ENCODE measurements at regions not wholly inside any gene's neighbourhood (a gene's known extent, or its start where the extent isn't known, plus 50 kb on each side); places are given as distances from the start of the nearest gene placed in this dataset.

- Mint-ChIP-seq H3K27me3 (ENCODE audit: low read depth) (no peaks in the 10 kb centered on the region), H3K27ac (no peak overlapping the region), H3K4me3 (no peak overlapping the region), H3K9me3 (peaks cover 18% of the 10 kb centered on the region), H3K36me3 (no peaks in the 10 kb centered on the region), H3K4me1 (no peaks in the 10 kb centered on the region)
- TF ChIP-seq NR2C2 (CRISPR knock-in tag; IDR thresholded peaks at IDR 0.05) (no peak), KAT7 (CRISPR knock-in tag; IDR thresholded peaks at IDR 0.05; ENCODE audit: borderline replicate concordance) (no peak), JUN (CRISPR knock-in tag; IDR thresholded peaks at IDR 0.05) (no peak), MLX (CRISPR knock-in tag; IDR thresholded peaks at IDR 0.05) (no peak), ZNF671 (CRISPR knock-in tag; IDR thresholded peaks at IDR 0.05) (no peak), OVOL2 (CRISPR knock-in tag; IDR thresholded peaks at IDR 0.05; ENCODE audit: borderline replicate concordance) (no peak), CBFB (CRISPR knock-in tag; IDR thresholded peaks at IDR 0.05; ENCODE audit: low read depth) (no peak), USF1 (CRISPR knock-in tag; IDR thresholded peaks at IDR 0.05) (no peak)
- CTCF ChIA-PET: no interaction called here
- ATAC-seq: no peak
- DNase-seq (ENCODE audit: low spot score): no peak
- POLR2A ChIA-PET: no interaction called here
Observed at GRCh38 chr12:24469089-24469488, 479.8 kb downstream of the BCAT1 start.

- Mint-ChIP-seq H3K4me1 (no peaks in the 10 kb centered on the region), H3K27ac (no peak overlapping the region), H3K36me3 (no peaks in the 10 kb centered on the region), H3K27me3 (ENCODE audit: low read depth) (no peaks in the 10 kb centered on the region), H3K4me3 (no peak overlapping the region), H3K9me3 (peaks cover 18% of the 10 kb centered on the region)
- ChIA-PET CTCF (no interaction called here), POLR2A (interaction anchor here (0.8 kb wide), 1 partner anchor 8 kb away, joined by 3 read pairs; no protein-coding TSS in a partner anchor)
- TF ChIP-seq ZNF138 (CRISPR knock-in tag; conservative IDR thresholded peaks at IDR 0.05) (no peak), TEAD4 (CRISPR knock-in tag; IDR thresholded peaks at IDR 0.05) (no peak), NFYB (CRISPR knock-in tag; conservative IDR thresholded peaks at IDR 0.05; ENCODE audit: low read depth) (no peak), SMAD3 (CRISPR knock-in tag; IDR thresholded peaks at IDR 0.05; ENCODE audit: borderline replicate concordance) (no peak), ZNF532 (CRISPR knock-in tag; IDR thresholded peaks at IDR 0.05; ENCODE audit: borderline replicate concordance) (no peak)
- DNase-seq (ENCODE audit: low spot score) (no peak), ATAC-seq (no peak)
Observed at GRCh38 chr12:24467226-24467625, 481.7 kb downstream of the BCAT1 start.

GRCh38 chr12:24463375-24463774 lies 485.5 kb downstream of the BCAT1 start:
- POLR2A ChIA-PET: no interaction called here
- CTCF ChIA-PET: no interaction called here
- DNase-seq (ENCODE audit: low spot score) (no peak), ATAC-seq (no peak)
- peaks cover 6% of the 10 kb centered on the region; the same call in 1 of the 2 replicates for H3K9me3 Mint-ChIP-seq
- H3K27me3 Mint-ChIP-seq (ENCODE audit: low read depth): no peaks in the 10 kb centered on the region
- no peak overlapping the region for H3K27ac Mint-ChIP-seq
- no peaks in the 10 kb centered on the region for H3K36me3 Mint-ChIP-seq
- peaks cover 6% of the 10 kb centered on the region; the same call in 1 of the 2 replicates for H3K4me1 Mint-ChIP-seq
- no peak overlapping the region for H3K4me3 Mint-ChIP-seq
- TF ChIP-seq USF2 (CRISPR knock-in tag; IDR thresholded peaks at IDR 0.05) (no peak), ZNF232 (CRISPR knock-in tag; IDR thresholded peaks at IDR 0.05) (no peak), RORB (CRISPR knock-in tag; IDR thresholded peaks at IDR 0.05) (no peak), TEAD4 (CRISPR knock-in tag; IDR thresholded peaks at IDR 0.05) (no peak), ZNF532 (CRISPR knock-in tag; IDR thresholded peaks at IDR 0.05; ENCODE audit: borderline replicate concordance) (no peak), MYBL2 (CRISPR knock-in tag; IDR thresholded peaks at IDR 0.05) (no peak), NR3C1 (CRISPR knock-in tag; conservative IDR thresholded peaks at IDR 0.05; ENCODE audit: low read depth) (no peak), GABPB1 (CRISPR knock-in tag; IDR thresholded peaks at IDR 0.05) (no peak), SOX15 (CRISPR knock-in tag; IDR thresholded peaks at IDR 0.05) (no peak), NFE2L1 (CRISPR knock-in tag; IDR thresholded peaks at IDR 0.05) (no peak), PREB (CRISPR knock-in tag; IDR thresholded peaks at IDR 0.05; ENCODE audit: borderline replicate concordance) (no peak)

Measured in WTC11 (cell line).